SK-N-MC (cell line): ENCODE measurements at regions not wholly inside any gene's neighbourhood (a gene's known extent, or its start where the extent isn't known, plus 50 kb on each side); places are given as distances from the start of the nearest gene placed in this dataset.

Experiments used
- DNase-seq: peaks from one replicate; pipeline ENCODE4 v3.0.0-alpha.2; 2011; ENCODE audit warnings: low read depth, low spot score
- H3K27ac ChIP-seq: fragments of 200-600 bp; sonication (generic); 2 replicates; pipeline ENCODE4 v1.5.1; 2016; ENCODE audit warnings: mixed run types
- H3K36me3 ChIP-seq: fragments of 200-600 bp; sonication (generic); 2 replicates; pipeline ENCODE4 v1.6.1; 2017; ENCODE audit warnings: antibody characterized with exemption, low read length, mixed read lengths; ENCODE audit not compliant: insufficient read depth
- H3K4me3 ChIP-seq: fragments of 200-600 bp; sonication (generic); 2 replicates; pipeline ENCODE4 v1.5.1; 2016
- H3K9ac ChIP-seq: fragments of 200-600 bp; sonication (generic); 2 replicates; pipeline ENCODE4 v1.8.0; 2017; ENCODE audit warnings: mixed run types, mixed read lengths; ENCODE audit not compliant: insufficient read length
- H3K9me3 ChIP-seq: fragments of 200-600 bp; sonication (generic); 2 replicates; pipeline ENCODE4 v1.6.1; 2017; ENCODE audit warnings: low read depth, mild to moderate bottlenecking, antibody characterized with exemption, low read length, moderate library complexity, mixed read lengths
- EZH2 ChIP-seq: fragments of 200-600 bp; sonication (generic); IDR thresholded peaks from one replicate; pipeline ENCODE4 v1.6.1; 2017; ENCODE audit warnings: antibody characterized with exemption
- FOXP2 ChIP-seq: optimal IDR thresholded peaks from 2 replicates; pipeline ENCODE3; 2011; ENCODE audit warnings: mild to moderate bottlenecking, moderate library complexity; ENCODE audit not compliant: insufficient read depth; ENCODE audit errors: extremely low read length, control extremely low read depth
- POLR2AphosphoS5 ChIP-seq: IDR thresholded peaks from 2 replicates; pipeline ENCODE4 v1.6.1; 2012; ENCODE audit warnings: mild to moderate bottlenecking, low read depth, low read length, borderline replicate concordance

DNA sequence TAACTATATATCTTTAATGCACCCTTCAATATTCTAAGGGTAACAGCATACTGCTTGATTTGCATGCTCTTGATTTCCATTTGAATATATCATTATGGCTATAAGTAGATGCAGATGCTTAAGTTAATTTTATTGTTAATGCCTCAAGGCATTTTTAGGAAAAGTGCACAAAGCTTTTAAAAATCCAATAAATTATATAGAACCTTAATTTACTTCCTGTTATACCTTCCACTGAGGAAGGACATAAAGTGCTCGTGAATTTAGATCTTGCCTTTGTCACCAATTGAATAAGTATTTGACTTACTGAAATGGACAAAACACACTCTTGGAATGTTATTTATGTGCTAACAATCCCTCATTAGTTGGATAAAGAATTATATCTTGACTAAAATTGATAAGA, 276.7 kb upstream of the CCDC54 start:
- no peaks in the 10 kb centered on the region for H3K36me3 ChIP-seq
- no peak overlapping the region for H3K9ac ChIP-seq
- peak overlapping the region; percentile 1; the same call in 1 of the 2 replicates for H3K27ac ChIP-seq
- peak; percentile 87 for DNase-seq
- peak; percentile 62; the same call in 1 of the 2 replicates for TF ChIP-seq POLR2AphosphoS5
- no peak for TF ChIP-seq EZH2
- no peaks in the 10 kb centered on the region for H3K9me3 ChIP-seq
- peak overlapping the region; percentile 21; the same call in 1 of the 2 replicates for H3K4me3 ChIP-seq

DNA sequence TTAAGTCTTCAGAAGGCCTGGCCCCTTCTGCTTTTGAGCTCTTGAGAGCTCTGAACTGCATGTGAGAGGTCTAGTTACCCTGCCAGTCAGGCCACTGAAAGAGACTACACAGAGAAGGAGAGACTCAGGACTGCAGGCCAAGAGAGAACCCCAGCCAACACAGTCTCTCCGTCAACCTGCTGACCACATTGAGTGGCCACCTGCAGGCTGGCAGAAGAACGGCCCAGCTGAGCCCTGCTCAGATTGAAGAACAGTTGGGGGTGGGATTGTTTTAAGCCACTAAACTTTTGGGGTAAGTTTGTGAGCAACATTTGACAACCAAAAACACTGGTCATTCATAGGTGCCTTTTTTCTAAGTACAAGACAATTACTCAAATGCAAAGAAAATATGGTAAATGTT, 273.5 kb upstream of the CCDC54 start:
- no peaks in the 10 kb centered on the region for H3K9me3 ChIP-seq
- H3K9ac ChIP-seq, result no peak overlapping the region
- TF ChIP-seq POLR2AphosphoS5 (no peak), FOXP2 (no peak), EZH2 (no peak)

DNA sequence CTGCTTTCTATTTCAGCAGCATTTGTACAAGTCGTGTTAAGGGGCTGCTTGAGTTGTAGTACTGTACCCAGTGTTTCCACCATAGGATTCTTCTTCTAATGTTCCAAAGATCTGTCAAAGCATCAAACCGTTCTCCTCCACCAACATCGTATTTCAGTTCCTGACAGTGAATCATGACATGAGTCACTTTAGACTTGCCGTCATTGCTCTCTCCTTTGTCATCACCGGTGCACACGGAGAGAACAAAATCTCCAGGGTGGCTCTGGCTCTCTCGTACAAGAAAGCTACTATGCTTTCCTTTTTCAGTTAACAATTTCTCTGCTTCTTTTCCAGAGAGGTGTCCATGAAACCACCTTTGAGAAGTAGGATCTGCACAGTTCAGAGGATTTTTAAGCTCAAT, 270.9 kb upstream of the CCDC54 start:
- Histone ChIP-seq H3K36me3 (no peaks in the 10 kb centered on the region), H3K9me3 (no peaks in the 10 kb centered on the region), H3K9ac (no peak overlapping the region), H3K4me3 (no peak overlapping the region), H3K27ac (no peak overlapping the region)
- TF ChIP-seq FOXP2, result no peak
- TF ChIP-seq EZH2, result no peak
- no peak for TF ChIP-seq POLR2AphosphoS5
- no peak for DNase-seq

More for the DNA sequence above, 273.5 kb upstream of the CCDC54 start:
- DNase-seq, result no peak
- Histone ChIP-seq H3K4me3 (no peak overlapping the region), H3K27ac (no peak overlapping the region), H3K36me3 (no peaks in the 10 kb centered on the region)

- no peak overlapping the region for H3K9ac ChIP-seq
- no peak for TF ChIP-seq EZH2
- no peak for TF ChIP-seq POLR2AphosphoS5
- no peak for TF ChIP-seq FOXP2
- H3K27ac ChIP-seq, result no peak overlapping the region
- no peaks in the 10 kb centered on the region for H3K36me3 ChIP-seq
- H3K4me3 ChIP-seq, result no peak overlapping the region
- no peak for DNase-seq
- H3K9me3 ChIP-seq, result no peaks in the 10 kb centered on the region
Observed at GRCh38 chr3:107106907-107107306, 270.3 kb upstream of the CCDC54 start.

DNA sequence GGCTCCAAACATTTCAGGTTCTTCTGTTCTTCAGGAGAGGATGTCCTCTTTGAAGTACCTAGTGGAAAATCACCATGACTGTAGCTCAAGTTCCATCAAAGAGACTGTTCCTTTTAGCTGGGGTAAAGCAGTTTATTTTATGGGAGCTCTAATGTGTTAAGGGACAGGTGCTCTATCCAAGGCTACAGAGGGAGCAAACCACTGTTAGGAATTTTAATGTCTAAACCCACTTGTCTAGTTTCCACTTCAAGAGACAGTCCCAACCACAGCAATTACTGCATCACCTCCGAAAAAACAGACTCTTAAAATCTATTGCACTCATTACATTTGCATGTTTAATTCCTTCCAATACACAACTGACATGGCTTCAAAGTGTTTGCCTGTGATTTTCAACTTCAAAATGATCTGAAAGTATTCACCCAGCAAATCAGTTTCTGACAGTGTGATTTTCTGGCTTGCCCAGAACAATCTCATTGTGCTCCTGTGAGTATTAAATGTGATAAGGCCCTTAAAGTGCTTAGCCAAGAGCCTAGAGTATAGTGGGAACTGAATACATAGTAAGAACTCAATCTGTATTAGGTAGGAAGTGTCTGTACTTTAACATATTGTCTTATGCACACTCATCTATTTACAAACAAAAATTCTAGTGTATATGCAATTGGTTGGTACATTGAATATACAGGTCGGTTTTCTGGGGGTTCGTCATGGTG, 266.5 kb upstream of the CCDC54 start:
- H3K27ac ChIP-seq, result no peak overlapping the region
- H3K9me3 ChIP-seq, result no peaks in the 10 kb centered on the region
- H3K36me3 ChIP-seq, result no peaks in the 10 kb centered on the region
- no peak for DNase-seq
- H3K9ac ChIP-seq, result no peak overlapping the region
- H3K4me3 ChIP-seq, result no peak overlapping the region
- no peak for TF ChIP-seq FOXP2
- TF ChIP-seq POLR2AphosphoS5, result no peak
- no peak for TF ChIP-seq EZH2

GRCh38 chr3:107111872-107112271, 265.4 kb upstream of the CCDC54 start:
- Histone ChIP-seq H3K9me3 (no peaks in the 10 kb centered on the region), H3K36me3 (no peaks in the 10 kb centered on the region), H3K4me3 (no peak overlapping the region), H3K27ac (no peak overlapping the region), H3K9ac (no peak overlapping the region)
- TF ChIP-seq FOXP2, result no peak
- TF ChIP-seq EZH2, result no peak
- TF ChIP-seq POLR2AphosphoS5, result no peak
- DNase-seq, result no peak

DNA sequence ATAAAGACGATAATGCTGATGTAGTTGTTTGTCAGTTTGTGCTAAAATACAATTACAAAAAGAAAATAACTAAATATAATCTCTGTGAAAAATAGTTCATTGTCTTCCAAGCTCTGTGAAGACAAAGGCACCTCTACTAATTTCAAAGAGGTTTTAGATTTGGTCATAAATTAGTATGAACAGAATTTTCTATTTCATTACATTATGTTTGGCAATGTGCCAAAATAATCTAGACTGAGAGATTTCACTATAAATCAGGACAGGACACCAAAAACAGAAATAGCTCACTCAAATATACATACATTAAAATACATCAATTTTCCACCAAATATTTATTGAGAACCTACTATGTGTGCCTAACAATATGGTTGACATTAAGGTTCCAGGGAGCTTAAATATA, 264.9 kb upstream of the CCDC54 start:
- H3K9me3 ChIP-seq, result no peaks in the 10 kb centered on the region
- DNase-seq, result no peak
- H3K27ac ChIP-seq, result no peak overlapping the region
- TF ChIP-seq FOXP2, result no peak
- no peak overlapping the region for H3K9ac ChIP-seq
- H3K36me3 ChIP-seq, result no peaks in the 10 kb centered on the region
- no peak overlapping the region for H3K4me3 ChIP-seq

DNA sequence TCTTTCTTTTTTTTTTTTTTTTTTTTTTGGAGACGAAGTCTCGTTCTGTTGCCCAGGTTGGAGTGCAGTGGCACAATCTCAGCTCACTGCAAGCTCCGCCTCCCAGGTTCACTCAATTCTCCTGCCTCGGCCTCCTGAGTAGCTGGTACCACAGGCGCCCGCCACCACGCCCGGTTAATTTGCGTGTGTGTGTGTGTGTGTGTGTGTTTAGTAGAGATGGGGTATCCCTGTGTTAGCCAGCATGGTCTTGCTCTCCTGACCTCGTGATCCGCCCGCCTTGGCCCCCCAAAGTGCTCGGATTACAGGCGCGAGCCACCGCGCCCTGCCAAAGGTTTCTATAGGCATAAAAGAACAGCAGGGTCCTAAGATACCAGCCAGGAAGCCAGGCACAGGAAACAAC, 261.0 kb upstream of the CCDC54 start:
- no peak overlapping the region for H3K9ac ChIP-seq
- no peak overlapping the region for H3K4me3 ChIP-seq
- no peaks in the 10 kb centered on the region for H3K9me3 ChIP-seq
- TF ChIP-seq POLR2AphosphoS5, result no peak
- TF ChIP-seq EZH2, result no peak
- TF ChIP-seq FOXP2, result no peak
- H3K36me3 ChIP-seq, result no peaks in the 10 kb centered on the region
- DNase-seq, result no peak
- H3K27ac ChIP-seq, result no peak overlapping the region

GRCh38 chr3:107117156-107117555, 260.1 kb upstream of the CCDC54 start:
- no peaks in the 10 kb centered on the region for H3K36me3 ChIP-seq
- no peak overlapping the region for H3K4me3 ChIP-seq
- no peaks in the 10 kb centered on the region for H3K9me3 ChIP-seq
- no peak for DNase-seq
- no peak overlapping the region for H3K27ac ChIP-seq
- peak overlapping the region; percentile 20 for H3K9ac ChIP-seq
- TF ChIP-seq POLR2AphosphoS5, result no peak
- TF ChIP-seq EZH2, result no peak
- no peak for TF ChIP-seq FOXP2
